Mammary epithelial cell (primary cell): ENCODE measurements at regions not wholly inside any gene's neighbourhood (a gene's known extent, or its start where the extent isn't known, plus 50 kb on each side); places are given as distances from the start of the nearest gene placed in this dataset.

Experiments
- CTCF ChIP-seq, 2 donors: IDR thresholded peaks in 1 of 2; conservative IDR thresholded peaks in 1 of 2; 2 replicates each; pipeline ENCODE4 v1.5.1; 2011 to 2012; ENCODE audit warnings: inconsistent platforms in 2 of 2, low read length in 2 of 2, mild to moderate bottlenecking in 2 of 2, control low read depth in 1 of 2, low read depth in 1 of 2; ENCODE audit not compliant: insufficient read depth in 1 of 2; ENCODE audit errors: extremely low read depth in 1 of 2
- EZH2 ChIP-seq: IDR thresholded peaks from 2 replicates; pipeline ENCODE4 v1.6.1; 2012; ENCODE audit warnings: low read length, inconsistent platforms, borderline replicate concordance

DNA sequence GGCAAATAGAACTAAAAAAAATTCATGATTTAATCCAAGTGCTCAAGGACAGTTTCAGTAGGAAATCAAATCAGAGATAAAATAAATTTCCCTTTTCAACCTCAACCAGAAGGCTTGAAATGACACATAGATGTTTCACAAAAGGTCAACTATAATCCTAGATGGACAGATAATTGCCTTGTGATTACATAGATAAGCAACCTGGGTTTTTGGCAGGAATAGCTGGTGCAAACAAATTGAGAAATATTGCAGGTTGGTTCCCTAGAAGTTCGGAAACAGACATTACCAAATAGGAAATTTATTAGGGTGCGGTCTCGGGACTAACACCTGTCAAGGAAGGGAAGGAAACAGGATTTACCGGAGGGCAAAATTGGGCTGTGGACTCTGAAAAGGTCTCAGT lies 497.5 kb downstream of the COG6 start:
- TF ChIP-seq CTCF (conservative IDR thresholded peaks at IDR 0.05 in 1 of 2, IDR thresholded peaks at IDR 0.05 in 1 of 2; ENCODE audit: extremely low read depth in 1 of 2, insufficient read depth in 1 of 2, low read depth in 1 of 2, low read length in 2 of 2), result no peak
- no peak for TF ChIP-seq EZH2
